Amniotic stem cell (primary cell): ENCODE measurements at regions not wholly inside any gene's neighbourhood (a gene's known extent, or its start where the extent isn't known, plus 50 kb on each side); places are given as distances from the start of the nearest gene placed in this dataset.
A peak's percentile ranks its signal among the peaks of the same experiment; 100 is the strongest.

Experiments used
- DNase-seq: peaks from one replicate; lab custom pipeline; 2025; lab: John Stamatoyannopoulos, UW

GRCh38 chr15:35161694-35162093 is 76.6 kb upstream of the NANOGP8 start:
- no peak for DNase-seq

DNA sequence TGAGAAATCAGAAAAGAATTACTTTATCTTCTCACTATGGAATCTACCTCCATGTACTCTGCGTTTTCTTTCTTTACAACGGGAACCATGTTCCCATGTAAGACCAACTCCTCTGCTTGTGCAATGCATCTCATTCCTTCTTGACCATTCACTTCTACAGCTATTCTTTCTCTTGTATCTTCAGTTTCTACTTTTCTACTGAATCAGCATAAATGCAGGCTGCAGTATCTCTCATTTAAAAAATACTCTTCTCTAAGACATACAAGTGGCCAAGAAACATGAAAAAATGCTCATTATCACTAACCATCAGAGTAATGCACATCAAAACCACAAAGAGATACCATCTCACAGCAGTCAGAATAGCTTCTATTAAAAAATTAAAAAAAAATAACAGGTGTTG is 74.1 kb upstream of the NANOGP8 start:
- no peak for DNase-seq

DNA sequence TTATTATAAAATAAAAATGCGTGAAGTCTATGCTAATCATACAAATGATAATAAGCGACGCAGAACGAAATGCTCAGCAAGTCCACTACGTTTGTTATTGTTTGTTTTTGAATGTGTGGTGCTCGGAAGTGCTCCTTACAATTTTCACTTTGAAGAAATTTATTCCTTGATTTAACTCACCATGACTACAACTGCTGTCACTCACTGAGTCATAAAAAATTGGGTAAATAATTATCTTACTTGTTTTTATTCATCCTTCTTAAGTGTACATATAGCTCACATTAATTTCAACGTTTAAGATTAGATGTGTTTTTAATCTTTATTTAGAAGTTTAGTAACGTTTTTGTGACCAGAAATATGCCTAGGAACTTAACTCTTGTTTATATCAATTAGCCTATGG is 66.7 kb upstream of the NANOGP8 start:
- no peak for DNase-seq

- DNase-seq = no peak
Observed at GRCh38 chr15:35151381-35151780, 66.3 kb upstream of the NANOGP8 start.

DNA sequence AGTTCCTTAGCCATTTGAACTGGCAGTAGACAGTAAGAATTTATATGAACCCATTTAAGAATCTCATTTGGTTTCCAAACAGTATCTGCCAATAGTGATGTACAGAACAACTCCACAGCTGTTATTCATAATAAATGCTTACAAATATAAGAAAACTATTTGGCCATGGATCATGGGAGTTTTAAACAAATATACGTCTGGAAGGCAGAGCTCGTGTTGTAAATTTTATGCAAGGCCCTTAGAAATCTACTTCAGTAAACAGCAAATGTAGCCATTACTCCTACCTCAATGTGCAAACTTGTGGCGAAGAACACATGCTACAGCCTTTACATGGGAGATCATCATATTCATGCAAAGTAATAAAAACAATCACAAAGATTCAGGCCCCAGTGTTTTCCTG is 65.3 kb upstream of the NANOGP8 start:
- DNase-seq = no peak

- DNase-seq = no peak
Observed at GRCh38 chr15:35145336-35145735, 60.2 kb upstream of the NANOGP8 start.

GRCh38 chr15:35142578-35142977 is 57.5 kb upstream of the NANOGP8 start:
- DNase-seq = peak; percentile 0

DNA sequence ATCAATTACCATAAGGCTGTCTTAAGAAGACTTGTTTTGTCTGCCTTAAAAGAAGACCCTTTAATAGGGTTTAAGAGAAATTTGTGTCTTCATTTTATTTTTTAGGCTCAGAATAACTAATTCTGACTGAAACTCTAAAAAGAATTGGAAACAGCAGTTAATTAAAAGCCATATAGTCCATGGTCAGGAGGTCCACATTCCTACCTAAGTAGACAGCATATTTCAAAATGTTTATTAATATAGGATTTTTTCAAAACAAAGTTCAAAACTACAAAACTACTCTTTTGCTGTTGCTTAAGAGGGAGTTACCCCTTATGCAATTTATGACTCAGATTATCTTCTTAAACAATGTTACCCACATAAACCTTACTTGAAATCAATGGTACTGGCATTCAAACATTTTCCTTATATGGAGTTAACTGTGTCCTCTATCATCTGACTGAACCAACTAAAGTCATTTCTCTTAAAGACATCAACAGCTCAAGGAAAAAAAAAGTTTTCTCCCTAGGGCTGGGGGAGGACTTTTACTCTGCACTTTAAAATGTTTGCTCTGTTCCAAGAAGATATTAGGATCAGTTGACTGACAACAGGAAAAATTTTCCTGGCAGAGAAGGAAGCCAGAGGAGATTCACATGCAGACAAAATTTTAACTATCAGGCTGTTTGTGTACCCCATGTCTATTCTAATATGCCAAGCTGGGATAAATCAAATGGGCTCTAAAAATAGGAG is 56.8 kb upstream of the NANOGP8 start:
- DNase-seq = peak; percentile 36

DNA sequence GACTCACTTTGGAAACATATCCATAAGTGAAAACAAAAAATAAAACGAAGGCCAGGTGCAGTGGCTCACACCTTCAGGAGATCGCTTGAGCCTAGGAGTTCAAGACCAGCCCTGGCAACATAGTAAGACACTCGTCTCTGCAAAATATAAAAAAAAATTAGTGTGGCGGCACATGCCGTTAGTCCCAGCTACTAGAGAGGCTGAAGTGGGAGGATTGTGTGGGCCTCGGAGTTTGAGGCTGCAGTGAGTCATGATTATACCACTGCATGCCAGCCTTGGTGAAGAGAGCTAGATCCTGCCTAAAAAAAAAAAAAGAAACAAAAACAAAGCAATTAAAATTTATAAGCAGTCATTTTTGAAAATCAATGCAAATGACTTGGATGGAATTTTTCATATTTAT is 54.7 kb upstream of the NANOGP8 start:
- DNase-seq = no peak

GRCh38 chr15:35137190-35137574 is 52.1 kb upstream of the NANOGP8 start:
- no peak for DNase-seq

- no peak for DNase-seq
Observed at GRCh38 chr15:35136321-35137189, 51.5 kb upstream of the NANOGP8 start.
